H9 (cell line): ENCODE measurements at regions not wholly inside any gene's neighbourhood (a gene's known extent, or its start where the extent isn't known, plus 50 kb on each side); places are given as distances from the start of the nearest gene placed in this dataset.

Experiments
- DNase-seq: peaks from one replicate; pipeline ENCODE4 v3.0.0-alpha.2; 2017
- H2AFZ ChIP-seq: one replicate; pipeline ENCODE4 v1.6.1; 2013; ENCODE audit warnings: mild to moderate bottlenecking, low read length, control low read depth, moderate library complexity
- H2AK5ac ChIP-seq: 2 replicates; pipeline ENCODE4 v1.6.1; 2013; ENCODE audit warnings: low read length, control low read depth, mixed read lengths; ENCODE audit not compliant: insufficient read length
- H2BK120ac ChIP-seq: one replicate; pipeline ENCODE4 v1.6.1; 2013; ENCODE audit warnings: low read depth, mild to moderate bottlenecking, low read length, control low read depth, inconsistent platforms; ENCODE audit not compliant: poor library complexity, severe bottlenecking
- H2BK12ac ChIP-seq: 2 replicates; pipeline ENCODE4 v1.6.1; 2013; ENCODE audit warnings: low read length, control low read depth, mixed read lengths, low read depth; ENCODE audit not compliant: insufficient read length
- H2BK15ac ChIP-seq: 2 replicates; pipeline ENCODE4 v1.6.1; 2013; ENCODE audit warnings: low read depth, low read length, control low read depth
- H2BK20ac ChIP-seq: one replicate; pipeline ENCODE4 v1.6.1; 2013; ENCODE audit warnings: low read depth, mild to moderate bottlenecking, low read length, control low read depth, inconsistent platforms; ENCODE audit not compliant: poor library complexity, severe bottlenecking
- H2BK5ac ChIP-seq: 2 replicates; pipeline ENCODE4 v1.6.1; 2013; ENCODE audit warnings: low read length, control low read depth, mixed read lengths; ENCODE audit not compliant: insufficient read length
- H3K14ac ChIP-seq: 2 replicates; pipeline ENCODE4 v1.6.1; 2013; ENCODE audit warnings: low read length, control low read depth; ENCODE audit not compliant: insufficient read depth
- H3K18ac ChIP-seq: 2 replicates; pipeline ENCODE4 v1.6.1; 2013; ENCODE audit warnings: low read depth, mild to moderate bottlenecking, mixed read lengths, low read length, control low read depth; ENCODE audit not compliant: insufficient read length
- H3K23ac ChIP-seq: 2 replicates; pipeline ENCODE4 v1.6.1; 2013; ENCODE audit warnings: low read length, control low read depth, mixed read lengths, low read depth; ENCODE audit not compliant: insufficient read length
- H3K23me2 ChIP-seq: 2 replicates; pipeline ENCODE4 v1.6.1; 2013; ENCODE audit warnings: low read depth, mild to moderate bottlenecking, mixed read lengths, low read length, control low read depth; ENCODE audit not compliant: insufficient read length, poor library complexity, severe bottlenecking
- H3K27ac ChIP-seq: 2 replicates; pipeline ENCODE4 v1.5.1; 2013; ENCODE audit warnings: low read length, control low read depth, mixed read lengths, low read depth; ENCODE audit not compliant: insufficient read length
- H3K27me3 ChIP-seq: 2 replicates; pipeline ENCODE4 v1.6.1; 2013; ENCODE audit warnings: low read length, control low read depth, inconsistent platforms; ENCODE audit not compliant: insufficient read depth
- H3K4ac ChIP-seq: 2 replicates; pipeline ENCODE4 v1.6.1; 2013; ENCODE audit warnings: low read depth, mild to moderate bottlenecking, control low read depth, inconsistent platforms, low read length, moderate library complexity
- H3K4me1 ChIP-seq: 2 replicates; pipeline ENCODE4 v1.6.1; 2013; ENCODE audit warnings: low read length, control low read depth, inconsistent platforms; ENCODE audit not compliant: insufficient read depth
- H3K4me2 ChIP-seq: 2 replicates; pipeline ENCODE4 v1.6.1; 2013; ENCODE audit warnings: low read length, control low read depth, mixed read lengths; ENCODE audit not compliant: insufficient read length, insufficient read depth
- H3K56ac ChIP-seq: 2 replicates; pipeline ENCODE4 v1.6.1; 2013; ENCODE audit warnings: low read depth, mild to moderate bottlenecking, mixed read lengths, low read length, control low read depth; ENCODE audit not compliant: insufficient read length
- H3K79me1 ChIP-seq: 2 replicates; pipeline ENCODE4 v1.6.1; 2013; ENCODE audit warnings: low read depth, mild to moderate bottlenecking, moderate library complexity, low read length, control low read depth, inconsistent platforms; ENCODE audit not compliant: insufficient read depth, poor library complexity, severe bottlenecking
- H3K79me2 ChIP-seq: 2 replicates; pipeline ENCODE4 v1.6.1; 2013; ENCODE audit warnings: low read length, control low read depth, inconsistent platforms; ENCODE audit not compliant: insufficient read depth
- H3K9ac ChIP-seq: 2 replicates; pipeline ENCODE4 v1.6.1; 2013; ENCODE audit warnings: low read length, control low read depth, mixed read lengths; ENCODE audit not compliant: insufficient read length; ENCODE audit errors: extremely low read depth
- H3K9me3 ChIP-seq: one replicate; pipeline ENCODE4 v1.6.1; 2013; ENCODE audit warnings: low read depth, low read length, inconsistent platforms; ENCODE audit not compliant: control insufficient read depth
- H3T11ph ChIP-seq: one replicate; pipeline ENCODE4 v1.6.1; 2013; ENCODE audit warnings: mild to moderate bottlenecking, low read length, control low read depth, inconsistent platforms
- H4K20me1 ChIP-seq: one replicate; pipeline ENCODE4 v1.6.1; 2013; ENCODE audit not compliant: control insufficient read depth, insufficient read length, insufficient read depth
- H4K5ac ChIP-seq: 2 replicates; pipeline ENCODE4 v1.6.1; 2013; ENCODE audit warnings: low read depth, mild to moderate bottlenecking, mixed read lengths, low read length, control low read depth; ENCODE audit not compliant: insufficient read length
- H4K8ac ChIP-seq: replicated peaks from 2 replicates; pipeline ENCODE4 v1.6.1; 2013; ENCODE audit warnings: low read length, control low read depth, mixed read lengths, low read depth; ENCODE audit not compliant: insufficient read length
- H4K91ac ChIP-seq: 2 replicates; pipeline ENCODE4 v1.6.1; 2013; ENCODE audit warnings: low read depth, mild to moderate bottlenecking, moderate library complexity, mixed read lengths, low read length, control low read depth; ENCODE audit not compliant: insufficient read length
- H3K27ac Mint-ChIP-seq, 3 experiments: 2 replicates in 2 of 3; 3 replicates in 1 of 3; pipeline ENCODE4 v1.8.0; 2020 to 2021; ENCODE audit warnings: mixed read lengths in 3 of 3, mild to moderate bottlenecking in 1 of 3, moderate library complexity in 1 of 3
- H3K27me3 Mint-ChIP-seq: 2 replicates; pipeline ENCODE4 v1.8.0; 2021; ENCODE audit warnings: low read depth, mild to moderate bottlenecking, moderate library complexity, mixed read lengths
- H3K36me3 Mint-ChIP-seq, 3 experiments: 2 replicates in 2 of 3; 3 replicates in 1 of 3; pipeline ENCODE4 v1.8.0; 2020 to 2021; ENCODE audit warnings: low read depth in 3 of 3, mixed read lengths in 3 of 3; ENCODE audit not compliant: insufficient read depth in 1 of 3
- H3K4me1 Mint-ChIP-seq, 2 experiments: 2 replicates each; pipeline ENCODE4 v1.8.0; 2020; ENCODE audit warnings: mixed read lengths in 2 of 2
- H3K4me3 Mint-ChIP-seq, 2 experiments: 2 replicates in 1 of 2; 3 replicates in 1 of 2; pipeline ENCODE4 v1.8.0; 2020 to 2021; ENCODE audit warnings: mild to moderate bottlenecking in 2 of 2, mixed read lengths in 2 of 2, moderate library complexity in 1 of 2
- H3K9me3 Mint-ChIP-seq, 2 experiments: 2 replicates in 1 of 2; 3 replicates in 1 of 2; pipeline ENCODE4 v1.8.0; 2020; ENCODE audit warnings: mild to moderate bottlenecking in 2 of 2, mixed read lengths in 2 of 2, moderate library complexity in 1 of 2
- CTCF ChIP-seq: fragments of 200-600 bp; sonication (generic); conservative IDR thresholded peaks from 3 replicates; pipeline ENCODE4 v1.8.0; 2021; ENCODE audit warnings: antibody characterized with exemption, mild to moderate bottlenecking
- WGBS: extraction: QIAGEN DNeasy Blood & Tissue Kit; methylation state at CpG from one replicate; pipeline ENCODE4 v1.1.7; 2013; ENCODE audit warnings: missing lambda C conversion rate, low lambda C conversion rate, mixed read lengths; ENCODE audit not compliant: insufficient read length; ENCODE audit errors: extremely low coverage; 5-methylcytosine and 5-hydroxymethylcytosine counted together

- Histone ChIP-seq H4K5ac (no peak overlapping the region), H3K79me2 (no peaks in the 10 kb centered on the region), H3T11ph (no peak overlapping the region), H3K27ac (no peak overlapping the region), H2BK5ac (no peak overlapping the region), H3K14ac (no peak overlapping the region), H3K56ac (no peak overlapping the region), H3K4me2 (no peak overlapping the region), H4K8ac (no peak overlapping the region), H3K4me1 (no peaks in the 10 kb centered on the region; the same call in 1 of the 2 replicates), H3K9me3 (no peaks in the 10 kb centered on the region), H2BK15ac (no peak overlapping the region), H3K18ac (no peak overlapping the region), H2AK5ac (no peak overlapping the region), H3K27me3 (no peaks in the 10 kb centered on the region), H2BK120ac (no peak overlapping the region), H2BK12ac (no peak overlapping the region), H2BK20ac (no peak overlapping the region), H3K23me2 (no peaks in the 10 kb centered on the region), H3K23ac (no peak overlapping the region), H3K9ac (no peak overlapping the region), H4K20me1 (no peaks in the 10 kb centered on the region), H3K4ac (no peak overlapping the region), H2AFZ (no peak overlapping the region), H4K91ac (no peak overlapping the region), H3K79me1 (no peaks in the 10 kb centered on the region)
- no peak for TF ChIP-seq CTCF
- H3K4me1 Mint-ChIP-seq: peaks cover 14 to 15% of the 10 kb centered on the region in 2 experiments
- H3K27ac Mint-ChIP-seq: peak overlapping the region in 1 of 3 experiments; percentile 82; a peak in 1 of 7 replicates
- no CpG with 5 or more reads among the region's 16 CpGs for WGBS
- DNase-seq: peak; percentile 34
- H3K9me3 Mint-ChIP-seq: peaks cover 2% of the 10 kb centered on the region in 2 experiments; a peak in 4 of 5 replicates
- H3K4me3 Mint-ChIP-seq: peak overlapping the region in 1 of 2 experiments; percentile 27; a peak in 3 of 5 replicates
- H3K36me3 Mint-ChIP-seq: no peaks in the 10 kb centered on the region
- peaks cover 43% of the 10 kb centered on the region for H3K27me3 Mint-ChIP-seq
These were observed 168.3 kb upstream of the AUTS2 start for GRCh38 chr7:69429911-69430383.
